Ramos (cell line): ENCODE measurements at regions not wholly inside any gene's neighbourhood (a gene's known extent, or its start where the extent isn't known, plus 50 kb on each side); places are given as distances from the start of the nearest gene placed in this dataset.
"Not testable (repeated sequence)": the region's sequence is repeated elsewhere in the genome, so short reads cannot be mapped to it uniquely, and the experiment has no call there.

Source experiments
- in situ Hi-C: fragments of 300-500 bp; cut with MboI; formaldehyde crosslinking; loops from one replicate; pipeline ENCODE4 v1.14.3; 2022; ENCODE audit warnings: low sequenced_read_pairs; ENCODE audit not compliant: unreplicated experiment

DNA sequence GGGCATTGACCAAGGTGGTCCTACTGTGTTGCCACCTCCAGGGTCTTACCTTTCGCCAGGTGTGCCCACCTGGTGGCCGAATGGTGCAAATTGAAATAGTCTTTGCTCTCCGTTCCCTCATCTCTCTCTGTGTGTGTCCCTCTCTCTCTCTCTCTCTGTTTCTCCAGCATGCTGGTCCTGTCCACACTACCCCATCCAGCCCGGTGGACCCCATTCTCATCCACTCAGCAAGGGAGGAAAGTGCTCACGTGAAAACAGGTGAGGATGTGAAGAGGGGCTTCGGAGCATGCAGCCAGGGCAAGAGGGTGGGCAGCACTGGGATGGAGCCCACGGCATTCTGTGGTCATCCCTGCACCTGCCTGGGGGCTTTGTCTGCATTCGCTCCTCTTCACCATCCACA is 150.1 kb downstream of the CRLF2 start:
- in situ Hi-C loops: no loop called here

DNA sequence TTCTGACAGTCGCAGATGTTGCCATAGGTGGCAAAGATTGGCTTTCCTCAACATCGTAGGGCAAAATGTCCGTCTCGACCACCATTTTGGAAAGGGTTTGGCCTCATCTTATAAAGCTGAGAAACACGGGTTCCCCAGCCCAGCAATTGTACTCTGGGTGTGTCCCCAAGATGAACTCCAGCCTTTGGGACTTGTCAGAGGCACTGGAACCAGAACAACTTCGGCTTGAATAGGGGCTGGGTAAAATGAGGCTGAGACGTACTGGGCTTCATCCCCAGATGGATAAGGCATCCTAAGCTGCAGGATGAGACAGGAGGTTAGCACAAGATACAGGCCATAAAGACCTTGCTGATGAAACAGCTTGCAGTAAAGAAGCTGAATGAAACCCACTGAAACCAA is 151.9 kb downstream of the CRLF2 start:
- in situ Hi-C loops: no loop called here

DNA sequence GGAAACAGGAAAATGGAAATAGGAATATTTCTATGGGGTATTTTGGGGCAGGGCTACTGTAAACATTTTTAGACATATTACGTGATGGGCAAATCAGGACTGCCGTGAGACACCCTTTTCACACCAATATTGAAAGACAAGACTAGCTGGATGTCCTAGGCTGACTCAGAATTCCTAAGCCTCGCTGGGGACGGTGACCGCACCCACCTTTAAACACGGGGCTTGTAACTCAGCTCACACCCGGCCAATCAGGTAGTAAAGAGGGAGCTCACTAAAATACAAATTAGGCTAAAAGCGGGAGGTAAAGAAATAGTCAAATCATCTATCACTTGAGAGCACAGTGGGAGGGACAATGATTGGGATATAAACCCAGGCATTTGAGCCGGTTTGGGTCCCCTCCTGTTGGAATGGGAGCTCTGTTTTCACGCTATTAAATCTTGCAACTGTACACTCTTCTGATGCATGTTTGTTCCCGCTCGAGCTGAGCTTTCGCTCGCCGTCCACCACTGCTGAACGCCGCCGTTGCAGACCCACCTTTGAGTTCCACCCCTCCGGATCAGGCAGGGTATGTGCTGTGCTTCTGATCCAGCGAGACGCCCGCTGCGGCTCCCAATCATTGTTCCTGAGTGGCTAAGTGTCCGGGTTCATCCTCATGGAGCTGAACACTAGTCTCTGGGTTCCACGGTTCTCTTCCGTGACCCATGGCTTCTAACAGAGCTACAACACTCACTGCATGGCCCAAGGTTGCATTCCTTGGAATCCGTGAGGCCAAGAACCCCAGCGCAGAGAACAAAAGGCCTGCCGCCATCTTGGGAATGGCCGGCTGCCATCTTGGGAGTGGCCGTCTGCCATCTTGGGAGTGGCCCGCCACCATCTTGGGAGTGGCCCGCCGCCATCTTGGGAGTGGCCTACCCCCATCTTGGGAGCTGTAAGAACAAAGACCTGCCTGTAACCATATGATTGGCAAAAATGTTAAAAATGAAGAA is 152.6 kb downstream of the CRLF2 start:
- in situ Hi-C loops: no loop called here

DNA sequence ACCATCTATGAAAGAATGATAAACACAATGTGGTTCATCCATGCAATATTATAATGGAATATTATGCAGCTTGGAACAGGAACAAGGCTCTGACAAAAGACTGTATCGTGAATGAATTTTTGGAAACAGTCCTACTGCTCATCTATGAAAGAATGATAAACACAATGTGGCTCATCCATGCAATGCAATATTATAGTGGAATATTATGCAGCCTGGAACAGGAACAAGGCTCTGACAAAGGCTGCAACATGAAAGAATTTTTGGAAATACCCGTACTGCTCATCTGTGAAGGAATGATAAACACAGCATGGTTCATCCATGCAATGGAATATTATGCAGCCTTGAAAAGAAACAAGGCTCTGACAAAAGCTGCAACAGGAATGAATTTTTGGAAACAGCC is 158.8 kb downstream of the CRLF2 start:
- in situ Hi-C loops: not testable (repeated sequence)

DNA sequence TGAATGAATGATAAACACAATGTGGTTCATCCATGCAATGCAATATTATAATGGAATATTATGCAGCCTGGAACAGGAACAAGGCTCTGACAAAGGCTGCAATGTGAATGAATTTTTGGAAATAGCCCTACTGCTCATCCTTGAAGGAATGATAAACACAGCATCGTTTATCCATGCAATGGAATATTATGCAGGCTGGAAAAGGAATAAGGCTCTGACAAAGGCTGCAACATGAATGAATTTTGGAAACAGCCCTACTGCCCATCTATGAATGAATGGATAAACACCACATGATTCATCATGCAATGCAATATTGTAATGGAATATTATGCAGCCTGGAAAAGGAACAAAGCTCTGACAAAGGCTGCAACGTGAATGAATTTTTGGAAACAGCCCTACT is 159.4 kb downstream of the CRLF2 start:
- in situ Hi-C loops: no loop called here

DNA sequence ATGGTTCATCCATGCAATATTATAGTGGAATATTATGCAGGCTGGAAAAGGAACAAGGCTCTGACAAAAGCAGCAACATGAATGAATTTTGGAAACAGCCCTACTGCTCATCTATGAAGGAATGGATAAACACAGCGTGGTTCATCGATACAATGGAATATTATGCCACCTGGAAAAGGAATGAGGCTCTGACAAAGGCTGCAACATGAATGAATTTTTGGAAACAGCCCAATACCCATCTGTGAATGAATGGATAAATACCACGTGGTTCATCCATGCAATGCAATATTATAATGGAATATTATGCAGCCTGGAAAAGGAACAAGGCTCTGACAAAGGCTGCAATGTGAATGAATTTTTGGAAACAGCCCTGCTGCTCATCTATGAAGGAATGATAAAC is 160.4 kb downstream of the CRLF2 start:
- in situ Hi-C loops: no loop called here

DNA sequence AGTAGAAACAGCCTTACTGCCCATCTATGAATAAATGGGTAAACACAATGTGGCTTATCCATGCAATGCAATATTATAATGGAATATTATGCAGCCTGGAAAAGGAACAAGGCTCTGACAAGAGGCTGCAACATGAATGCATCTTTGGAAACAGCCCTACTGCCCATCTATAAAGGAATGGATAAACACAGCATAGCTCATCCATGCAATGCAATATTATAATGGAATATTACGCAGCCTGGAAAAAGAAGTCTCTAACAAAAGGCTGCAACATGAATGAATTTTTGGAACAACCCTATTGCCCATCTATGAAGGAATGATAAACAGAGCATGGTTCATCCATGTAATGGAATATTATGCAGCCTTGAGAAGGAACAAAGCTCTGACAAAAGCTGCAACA is 161.0 kb downstream of the CRLF2 start:
- in situ Hi-C loops: no loop called here

DNA sequence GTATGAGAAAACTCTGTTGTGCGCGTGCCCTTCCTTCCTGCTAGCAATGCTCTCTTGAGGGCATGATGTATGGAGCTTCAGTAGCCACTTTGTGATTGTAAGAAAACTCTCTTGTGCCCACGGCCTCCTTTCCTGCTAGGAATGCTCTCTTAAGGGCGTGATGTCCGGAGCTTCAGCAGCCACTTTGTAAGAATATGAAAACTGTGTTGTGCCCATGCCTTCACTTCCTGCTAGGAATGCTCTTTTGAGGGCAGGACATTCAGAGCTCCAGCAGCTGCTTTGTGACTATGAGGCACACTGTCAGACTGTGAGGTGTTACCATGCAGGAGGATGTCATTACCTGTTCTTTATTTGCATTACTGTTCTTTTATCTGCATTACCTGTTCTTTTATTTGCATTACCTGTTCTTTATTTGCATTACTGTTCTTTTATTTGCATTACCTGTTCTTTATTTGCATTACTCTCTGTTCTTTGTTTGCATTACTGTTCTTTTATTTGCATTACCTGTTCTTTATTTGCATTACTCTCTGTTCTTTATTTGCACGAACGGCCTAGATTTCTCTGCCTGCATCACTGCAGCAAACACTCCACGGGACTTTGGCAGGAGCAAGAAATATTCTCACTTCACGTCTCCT is 166.7 kb downstream of the CRLF2 start:
- in situ Hi-C loops: no loop called here

DNA sequence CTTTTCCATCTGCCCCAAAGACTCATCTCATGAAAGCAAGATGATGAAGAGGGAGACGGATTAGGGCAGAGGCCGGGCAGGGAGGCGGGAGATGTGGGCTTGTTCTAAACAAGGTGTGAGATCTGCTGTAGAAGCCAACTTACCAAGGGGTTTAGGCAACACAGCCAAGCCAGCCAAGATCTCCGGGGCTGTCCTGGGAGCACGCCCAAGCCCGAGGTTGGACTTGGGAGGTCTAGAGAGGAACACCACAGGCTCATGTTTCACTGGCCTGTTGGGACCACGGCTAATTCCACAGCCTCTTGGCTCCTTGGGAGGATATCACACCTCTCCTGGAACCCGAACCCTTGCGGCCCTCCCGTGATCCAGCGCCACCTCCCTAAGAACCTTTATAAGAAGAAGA is 171.4 kb downstream of the CRLF2 start:
- in situ Hi-C loops: no loop called here

DNA sequence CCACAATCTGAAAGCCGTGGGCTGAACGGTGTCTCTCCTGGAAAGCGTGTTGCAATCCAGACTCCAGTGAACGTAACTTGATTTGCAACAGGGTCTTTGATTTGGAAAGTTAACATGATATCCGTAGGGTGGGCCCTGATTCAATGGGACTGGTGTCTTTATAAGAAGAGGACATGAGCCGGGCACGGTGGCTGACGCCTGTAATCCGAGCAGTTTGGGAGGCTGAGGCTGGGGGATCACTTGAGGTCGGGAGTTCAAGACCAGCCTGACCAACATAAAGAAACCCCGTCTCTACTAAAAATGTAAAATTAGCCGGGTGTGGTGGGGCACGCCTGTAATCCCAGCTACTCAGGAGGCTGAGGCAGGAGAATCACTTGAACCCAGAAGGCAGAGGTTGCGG is 176.5 kb downstream of the CRLF2 start:
- in situ Hi-C loops: not testable (repeated sequence)

DNA sequence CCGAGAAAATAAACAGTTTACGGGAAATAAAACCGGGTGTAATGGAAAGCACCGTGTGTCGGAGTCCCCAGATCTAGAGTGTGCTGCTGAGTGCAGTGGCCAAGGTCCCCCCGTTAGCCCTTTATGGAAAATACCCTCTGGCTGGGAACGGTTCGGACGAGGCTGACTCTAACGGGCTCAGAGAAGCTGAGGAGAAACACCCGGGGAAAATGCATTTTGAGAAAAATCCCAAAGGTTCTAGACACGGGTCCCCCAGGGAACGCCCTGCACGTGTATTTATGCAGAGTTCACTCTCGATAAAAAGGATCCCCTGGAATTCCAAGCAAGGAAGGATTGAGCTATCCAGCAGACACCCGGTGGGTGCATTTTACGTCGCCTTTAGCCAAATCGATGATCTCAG is 177.2 kb downstream of the CRLF2 start:
- in situ Hi-C loops: no loop called here

DNA sequence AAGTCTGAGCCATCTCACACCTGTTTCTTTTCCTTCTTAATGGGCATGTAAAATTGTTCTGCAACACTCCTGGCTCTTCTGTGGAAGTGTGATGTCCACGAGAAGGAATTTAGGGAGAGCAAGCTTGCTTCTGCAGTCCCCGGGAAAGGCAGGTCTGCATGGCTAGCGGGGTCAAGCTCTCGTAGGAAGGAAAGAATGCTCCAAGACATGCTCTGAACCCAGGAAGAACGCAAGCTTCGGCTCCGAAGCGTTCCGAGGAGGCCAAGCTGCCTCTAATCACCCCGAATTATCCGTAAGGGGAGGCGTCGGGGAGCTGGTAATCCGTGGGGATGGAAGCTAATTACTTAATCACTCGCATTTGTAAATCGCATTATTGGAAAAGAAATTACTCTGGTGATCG is 177.7 kb downstream of the CRLF2 start:
- in situ Hi-C loops: no loop called here

DNA sequence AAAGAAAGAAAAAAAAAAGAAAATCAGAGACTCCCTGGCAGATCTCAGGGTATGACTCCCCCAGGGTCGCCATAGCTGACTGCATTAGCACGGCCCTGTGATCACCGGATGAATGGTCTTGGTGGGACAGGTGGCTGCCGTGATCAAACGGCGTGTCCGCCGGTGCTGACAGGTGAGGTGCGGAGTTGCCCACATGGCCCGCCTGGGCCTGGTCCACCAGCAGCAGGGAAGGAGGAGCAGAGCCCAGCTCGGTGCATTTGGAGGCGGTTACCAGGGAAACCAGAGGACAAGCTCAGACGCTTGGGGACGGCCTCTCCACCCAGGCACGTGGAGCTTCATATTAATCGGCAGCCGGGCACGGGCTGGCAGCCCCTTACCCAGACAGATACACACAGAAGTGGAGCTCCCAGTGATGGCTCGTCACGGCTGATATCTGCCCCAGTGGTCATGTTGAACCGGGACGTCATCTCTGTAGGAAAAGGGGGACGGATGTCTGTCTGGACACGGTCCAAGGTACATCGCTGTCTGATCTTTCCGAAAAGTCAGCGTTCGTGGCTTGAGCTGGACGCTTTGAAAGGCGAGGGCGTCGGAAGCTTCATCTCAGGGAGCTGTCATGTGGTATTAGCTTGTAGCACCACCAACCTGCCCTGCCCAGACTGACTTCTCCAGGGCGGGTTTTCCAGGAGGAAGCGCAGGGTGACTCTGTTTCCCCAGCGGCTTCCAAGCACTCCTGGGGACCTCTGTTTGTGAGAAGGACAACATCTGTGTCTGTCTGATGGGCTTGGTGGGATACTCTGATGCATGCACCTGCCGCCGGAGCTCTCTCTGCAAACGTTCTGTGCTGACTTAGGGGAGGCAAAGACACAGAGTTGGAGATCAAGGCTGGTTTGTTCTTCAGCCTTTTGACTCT is 180.7 kb downstream of the CRLF2 start:
- in situ Hi-C loops: no loop called here

DNA sequence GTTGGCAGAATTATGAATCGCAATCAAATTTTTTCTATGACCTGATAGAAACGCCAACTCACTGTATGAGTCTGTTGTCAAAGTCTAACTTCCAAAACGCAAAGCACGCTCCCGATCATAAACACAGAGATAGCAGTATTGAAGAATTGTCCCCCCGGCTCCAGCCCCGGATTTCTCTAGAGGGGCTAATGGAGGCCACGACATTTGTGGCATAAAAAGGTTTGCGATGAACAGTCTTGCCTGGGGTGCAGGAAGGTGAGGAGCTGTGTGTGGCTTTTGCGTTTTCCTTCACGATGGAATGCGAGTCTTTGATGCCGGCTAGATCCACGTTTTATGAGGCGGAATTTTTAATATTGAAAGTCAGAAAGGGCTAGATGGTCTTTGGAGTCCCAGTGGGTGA is 183.0 kb downstream of the CRLF2 start:
- in situ Hi-C loops: no loop called here

DNA sequence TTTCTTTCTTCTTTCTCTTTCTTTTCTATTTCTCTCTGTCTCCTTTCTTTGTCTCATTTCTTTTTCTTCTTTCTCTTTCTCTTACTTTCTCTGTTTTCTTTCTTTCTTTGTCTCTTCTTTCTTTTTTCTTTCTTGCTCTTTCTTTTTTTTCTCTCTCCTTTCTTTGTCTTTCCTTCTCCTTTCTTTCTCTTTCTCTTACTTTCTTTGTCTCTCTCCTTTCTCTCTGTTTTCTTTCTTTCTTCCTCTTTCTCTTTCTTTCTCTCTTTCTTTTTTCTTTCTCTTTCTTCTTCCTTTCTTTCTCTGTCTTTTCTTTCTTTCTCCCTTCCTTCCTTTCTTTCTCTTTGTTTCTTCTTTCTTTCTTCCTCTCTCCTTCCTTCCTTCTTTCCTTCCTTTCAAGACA is 184.8 kb downstream of the CRLF2 start:
- in situ Hi-C loops: no loop called here

DNA sequence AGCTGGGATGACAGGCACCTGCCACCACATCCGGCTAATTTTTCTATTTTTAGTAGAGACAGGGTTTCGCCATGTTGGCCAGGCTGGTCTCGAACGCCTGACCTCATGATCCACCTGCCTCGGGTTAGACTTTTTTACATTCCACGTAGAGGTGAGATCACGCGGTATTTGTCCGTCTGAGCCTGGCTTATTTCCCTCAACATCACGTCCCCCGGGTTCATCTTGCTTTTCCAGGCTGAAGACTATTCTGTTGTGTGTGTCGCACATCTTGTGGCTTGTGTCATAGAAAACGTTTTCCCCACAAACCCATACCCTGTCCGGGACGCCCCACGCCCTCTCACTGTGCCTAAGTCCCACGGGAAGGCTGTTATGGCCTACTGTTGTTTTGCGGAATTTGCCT is 185.3 kb downstream of the CRLF2 start:
- in situ Hi-C loops: no loop called here

DNA sequence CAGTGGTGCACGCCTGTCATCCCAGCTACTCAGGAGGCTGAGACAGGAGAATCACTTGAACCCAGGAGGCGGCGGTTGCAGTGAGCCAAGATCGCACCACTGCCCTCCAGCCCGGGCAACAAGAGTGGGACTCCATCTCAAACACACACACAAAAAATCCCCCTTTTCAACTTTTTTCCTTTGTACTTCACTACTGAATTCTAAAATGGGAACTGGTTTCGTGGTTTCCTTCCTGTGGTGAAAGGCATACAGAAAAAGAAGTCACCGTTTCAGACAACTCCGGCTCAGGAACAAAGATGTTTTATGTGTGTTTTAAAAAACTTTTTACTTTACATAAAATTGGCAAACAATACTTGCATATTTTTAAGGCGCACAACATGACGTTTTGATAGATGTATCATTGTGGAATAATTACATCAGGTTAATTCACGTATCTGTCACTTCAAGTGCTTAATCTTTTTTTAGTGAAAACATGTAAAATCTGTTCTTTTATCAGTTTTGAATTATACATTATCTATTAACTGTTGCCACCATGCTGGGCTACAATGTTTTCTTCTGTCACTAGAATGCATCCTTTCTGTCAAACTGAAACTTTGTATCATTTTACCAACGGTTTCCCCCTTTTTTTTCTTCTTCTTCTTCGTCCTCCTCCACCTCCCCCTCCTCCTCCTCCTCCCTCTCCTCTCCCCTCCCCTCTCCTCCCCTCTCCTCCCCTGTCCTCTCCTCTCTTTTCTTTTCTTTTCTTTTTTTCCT is 186.0 kb downstream of the CRLF2 start:
- in situ Hi-C loops: no loop called here

DNA sequence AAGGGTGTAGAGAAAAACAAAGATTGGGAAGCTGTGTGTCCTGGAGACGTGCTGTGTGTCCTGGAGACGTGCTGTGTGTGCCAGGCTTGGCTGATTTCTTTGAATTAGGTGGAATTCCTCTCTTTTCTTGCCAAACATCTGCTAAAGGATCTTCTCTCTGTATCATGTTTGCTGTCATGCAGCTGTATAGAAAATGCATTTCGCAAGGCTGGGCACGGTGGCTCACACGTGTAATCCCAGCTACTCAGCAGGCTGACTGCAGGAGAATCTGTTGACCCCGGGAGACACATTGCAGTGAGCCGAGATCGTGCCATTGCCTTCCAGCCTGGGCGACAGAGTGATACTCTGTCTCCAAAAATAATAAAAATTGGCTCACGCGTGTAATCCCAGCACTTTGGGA is 187.0 kb downstream of the CRLF2 start:
- in situ Hi-C loops: no loop called here

DNA sequence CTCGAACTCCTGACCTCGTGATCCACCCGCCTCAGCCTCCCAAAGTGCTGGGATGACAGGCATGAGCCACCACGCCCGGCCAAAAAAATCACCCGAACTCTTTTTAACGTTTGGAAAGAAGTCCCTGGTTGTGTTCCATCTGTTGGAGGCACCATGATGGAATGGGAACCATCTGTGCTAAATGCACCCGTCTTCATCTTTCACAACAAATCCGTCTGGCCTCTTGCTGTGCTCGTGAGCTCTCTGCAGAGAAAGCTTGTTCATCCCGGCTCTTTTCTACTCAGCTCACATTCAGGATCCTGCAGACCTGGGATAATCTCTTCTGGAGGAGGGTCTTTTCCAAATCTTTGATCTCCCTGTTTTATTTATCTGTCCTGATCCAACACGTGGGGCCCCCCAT is 188.8 kb downstream of the CRLF2 start:
- in situ Hi-C loops: loop anchor here (25.0 kb wide), 1 partner anchor 189 kb away; the partner anchor contains the start of gene CRLF2
